NCI-H2227 treated with DMSO at 0.1 percent for 48 hours (cell line): ENCODE measurements at regions not wholly inside any gene's neighbourhood (a gene's known extent, or its start where the extent isn't known, plus 50 kb on each side); places are given as distances from the start of the nearest gene placed in this dataset.
"Not testable (repeated sequence)": the region's sequence is repeated elsewhere in the genome, so short reads cannot be mapped to it uniquely, and the experiment has no call there.

Experiments
- DNase-seq: peaks from one replicate; lab custom pipeline; 2025; lab: John Stamatoyannopoulos, UW

- no peak for DNase-seq
These were observed 327.6 kb upstream of the HTR1E start for GRCh38 chr6:86609549-86610388.

GRCh38 chr6:86603364-86603763 is 334.0 kb upstream of the HTR1E start:
- DNase-seq, result not testable (repeated sequence)

GRCh38 chr6:86602093-86602492 is 335.2 kb upstream of the HTR1E start:
- not testable (repeated sequence) for DNase-seq

GRCh38 chr6:86598969-86599368 is 338.4 kb upstream of the HTR1E start:
- not testable (repeated sequence) for DNase-seq

GRCh38 chr6:86595641-86596040 is 341.7 kb upstream of the HTR1E start:
- no peak for DNase-seq

- DNase-seq, result no peak
These were observed 351.1 kb upstream of the HTR1E start for GRCh38 chr6:86586195-86586594.

GRCh38 chr6:86581833-86582232 is 355.5 kb upstream of the HTR1E start:
- DNase-seq, result no peak

GRCh38 chr6:86563197-86563596 is 374.1 kb upstream of the HTR1E start:
- no peak for DNase-seq

GRCh38 chr6:86558318-86558717 is 379.0 kb upstream of the HTR1E start:
- no peak for DNase-seq

GRCh38 chr6:86537292-86537861 is 400.0 kb upstream of the HTR1E start:
- DNase-seq, result no peak

GRCh38 chr6:86536121-86536520 is 401.2 kb upstream of the HTR1E start:
- no peak for DNase-seq

GRCh38 chr6:86535100-86535499 is 402.2 kb upstream of the HTR1E start:
- no peak for DNase-seq

- no peak for DNase-seq
These were observed 407.7 kb upstream of the HTR1E start for GRCh38 chr6:86529635-86530034.

- no peak for DNase-seq
These were observed 411.1 kb upstream of the HTR1E start for GRCh38 chr6:86526238-86526637.

- no peak for DNase-seq
These were observed 421.2 kb upstream of the HTR1E start for GRCh38 chr6:86516087-86516486.

GRCh38 chr6:86511962-86512361 is 425.4 kb upstream of the HTR1E start:
- no peak for DNase-seq

GRCh38 chr6:86508230-86508629 is 429.1 kb upstream of the HTR1E start:
- no peak for DNase-seq

- no peak for DNase-seq
These were observed 434.8 kb upstream of the HTR1E start for GRCh38 chr6:86502497-86502896.

- no peak for DNase-seq
These were observed 437.3 kb upstream of the HTR1E start for GRCh38 chr6:86500035-86500434.

GRCh38 chr6:86489042-86489441 is 448.3 kb upstream of the HTR1E start:
- DNase-seq, result not testable (repeated sequence)

- DNase-seq, result no peak
These were observed 449.6 kb upstream of the HTR1E start for GRCh38 chr6:86487660-86488221.

GRCh38 chr6:86478316-86478715 is 459.0 kb upstream of the HTR1E start:
- DNase-seq, result not testable (repeated sequence)

GRCh38 chr6:86477500-86478148 is 459.7 kb upstream of the HTR1E start:
- no peak for DNase-seq
